Testis (tissue), 2 donors: ENCODE measurements at regions not wholly inside any gene's neighbourhood (a gene's known extent, or its start where the extent isn't known, plus 50 kb on each side); places are given as distances from the start of the nearest gene placed in this dataset.

Experiments
- POLR2A ChIP-seq: fragments of 450-650 bp; IDR thresholded peaks from one replicate; pipeline ENCODE4 v1.6.1; 2017; ENCODE audit warnings: antibody characterized with exemption, mild to moderate bottlenecking, moderate library complexity
- TF ChIP-seq, protein P1 (sequence below), 3 experiments: fragments of 450-650 bp in 2 of 3; fragments of 200-600 bp in 1 of 3; sonication (generic) in 1 of 3; IDR thresholded peaks; one replicate each; pipeline ENCODE4 v1.5.1; 2016 to 2019; ENCODE audit warnings: antibody characterized with exemption in 3 of 3, mild to moderate bottlenecking in 2 of 3, moderate library complexity in 1 of 3

DNA sequence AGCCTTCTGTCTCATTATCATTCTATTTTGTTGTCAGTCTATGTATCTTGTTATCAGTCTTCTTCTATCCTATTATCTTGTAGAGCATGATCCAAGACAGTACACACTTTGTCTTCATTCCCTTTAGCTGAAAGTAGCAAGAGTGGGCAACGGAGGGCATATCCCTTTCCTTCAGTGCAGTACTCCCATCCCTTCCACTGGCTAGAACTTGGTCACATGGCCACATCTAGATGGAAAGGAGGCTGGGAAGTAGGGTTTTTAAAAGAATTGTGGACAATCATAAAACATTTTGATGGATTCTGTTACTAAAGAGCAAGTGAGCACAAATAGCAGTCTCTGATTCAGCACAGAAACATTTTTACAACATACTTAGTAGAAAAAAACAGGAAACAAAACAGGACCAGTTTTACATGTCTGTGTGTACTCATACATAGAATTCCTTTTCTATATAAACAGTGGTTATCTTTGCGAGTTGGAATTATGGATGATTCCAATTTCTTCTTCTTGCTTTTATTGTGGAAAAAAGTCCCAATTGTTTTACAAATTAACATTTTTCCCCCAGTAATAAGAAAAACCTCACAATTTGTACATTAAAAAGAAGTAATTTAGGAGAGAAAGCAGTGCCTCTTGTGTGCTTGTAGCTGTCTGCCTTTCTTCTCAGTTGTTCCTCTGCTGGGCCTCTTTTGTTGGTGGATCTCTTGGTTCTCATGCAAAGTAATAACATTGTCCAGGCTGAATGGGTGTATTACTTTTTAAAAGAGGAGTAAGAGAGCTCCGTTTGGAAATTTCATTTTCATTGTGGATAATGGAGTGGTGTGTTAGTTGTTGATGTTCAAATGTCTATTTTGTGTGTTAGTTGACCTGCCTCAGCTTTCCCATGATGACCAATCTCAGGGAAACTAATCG, 410.9 kb upstream of the TRPC7 start:
- TF ChIP-seq, protein P1, sequence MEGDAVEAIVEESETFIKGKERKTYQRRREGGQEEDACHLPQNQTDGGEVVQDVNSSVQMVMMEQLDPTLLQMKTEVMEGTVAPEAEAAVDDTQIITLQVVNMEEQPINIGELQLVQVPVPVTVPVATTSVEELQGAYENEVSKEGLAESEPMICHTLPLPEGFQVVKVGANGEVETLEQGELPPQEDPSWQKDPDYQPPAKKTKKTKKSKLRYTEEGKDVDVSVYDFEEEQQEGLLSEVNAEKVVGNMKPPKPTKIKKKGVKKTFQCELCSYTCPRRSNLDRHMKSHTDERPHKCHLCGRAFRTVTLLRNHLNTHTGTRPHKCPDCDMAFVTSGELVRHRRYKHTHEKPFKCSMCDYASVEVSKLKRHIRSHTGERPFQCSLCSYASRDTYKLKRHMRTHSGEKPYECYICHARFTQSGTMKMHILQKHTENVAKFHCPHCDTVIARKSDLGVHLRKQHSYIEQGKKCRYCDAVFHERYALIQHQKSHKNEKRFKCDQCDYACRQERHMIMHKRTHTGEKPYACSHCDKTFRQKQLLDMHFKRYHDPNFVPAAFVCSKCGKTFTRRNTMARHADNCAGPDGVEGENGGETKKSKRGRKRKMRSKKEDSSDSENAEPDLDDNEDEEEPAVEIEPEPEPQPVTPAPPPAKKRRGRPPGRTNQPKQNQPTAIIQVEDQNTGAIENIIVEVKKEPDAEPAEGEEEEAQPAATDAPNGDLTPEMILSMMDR (IDR thresholded peaks at IDR 0.05): no peak
- TF ChIP-seq POLR2A: no peak
